ENCODE measurements at regions not wholly inside any gene's neighbourhood (a gene's known extent, or its start where the extent isn't known, plus 50 kb on each side); places are given as distances from the start of the nearest gene placed in this dataset.
A peak's percentile ranks its signal among the peaks of the same experiment; 100 is the strongest.

DNA sequence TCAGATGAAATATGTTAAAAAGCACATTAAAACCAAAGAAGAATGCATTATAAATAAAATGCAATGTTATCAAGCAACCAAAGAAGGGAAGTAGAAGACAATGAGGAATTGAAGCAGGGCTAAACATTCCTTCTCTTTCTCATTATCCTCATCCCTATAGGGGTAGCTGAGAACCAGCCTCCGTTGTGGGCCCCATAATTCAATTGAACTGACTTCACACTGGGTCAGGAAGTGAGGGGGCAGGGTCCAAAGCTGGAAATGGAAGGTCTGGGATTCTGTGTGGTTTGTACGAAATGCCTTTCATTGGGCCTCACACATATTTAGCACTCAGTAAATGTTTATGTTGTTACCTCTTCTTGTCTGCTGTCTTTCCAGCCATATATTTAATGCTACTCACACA lies 220.4 kb upstream of the CD180 start:
- no peaks in the 10 kb centered on the region for H3K27me3 ChIP-seq
- H3K27ac ChIP-seq: no peak overlapping the region
- TF ChIP-seq, protein P1, sequence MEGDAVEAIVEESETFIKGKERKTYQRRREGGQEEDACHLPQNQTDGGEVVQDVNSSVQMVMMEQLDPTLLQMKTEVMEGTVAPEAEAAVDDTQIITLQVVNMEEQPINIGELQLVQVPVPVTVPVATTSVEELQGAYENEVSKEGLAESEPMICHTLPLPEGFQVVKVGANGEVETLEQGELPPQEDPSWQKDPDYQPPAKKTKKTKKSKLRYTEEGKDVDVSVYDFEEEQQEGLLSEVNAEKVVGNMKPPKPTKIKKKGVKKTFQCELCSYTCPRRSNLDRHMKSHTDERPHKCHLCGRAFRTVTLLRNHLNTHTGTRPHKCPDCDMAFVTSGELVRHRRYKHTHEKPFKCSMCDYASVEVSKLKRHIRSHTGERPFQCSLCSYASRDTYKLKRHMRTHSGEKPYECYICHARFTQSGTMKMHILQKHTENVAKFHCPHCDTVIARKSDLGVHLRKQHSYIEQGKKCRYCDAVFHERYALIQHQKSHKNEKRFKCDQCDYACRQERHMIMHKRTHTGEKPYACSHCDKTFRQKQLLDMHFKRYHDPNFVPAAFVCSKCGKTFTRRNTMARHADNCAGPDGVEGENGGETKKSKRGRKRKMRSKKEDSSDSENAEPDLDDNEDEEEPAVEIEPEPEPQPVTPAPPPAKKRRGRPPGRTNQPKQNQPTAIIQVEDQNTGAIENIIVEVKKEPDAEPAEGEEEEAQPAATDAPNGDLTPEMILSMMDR (IDR thresholded peaks at IDR 0.05): no peak
- no peak for TF ChIP-seq POLR2A (IDR thresholded peaks at IDR 0.05)
- intact Hi-C loops (cut with DNase I): no loop called here
- H3K4me1 ChIP-seq: no peaks in the 10 kb centered on the region
- WGBS, 2 donors: 94 to 95% methylated on average over 2 of the region's 2 CpGs
- H3K9me3 ChIP-seq: no peaks in the 10 kb centered on the region
- H3K4me3 ChIP-seq (replicated peaks in 1 of 3): no peak overlapping the region
- no peak for DNase-seq
- no peaks in the 10 kb centered on the region for H3K36me3 ChIP-seq

DNA sequence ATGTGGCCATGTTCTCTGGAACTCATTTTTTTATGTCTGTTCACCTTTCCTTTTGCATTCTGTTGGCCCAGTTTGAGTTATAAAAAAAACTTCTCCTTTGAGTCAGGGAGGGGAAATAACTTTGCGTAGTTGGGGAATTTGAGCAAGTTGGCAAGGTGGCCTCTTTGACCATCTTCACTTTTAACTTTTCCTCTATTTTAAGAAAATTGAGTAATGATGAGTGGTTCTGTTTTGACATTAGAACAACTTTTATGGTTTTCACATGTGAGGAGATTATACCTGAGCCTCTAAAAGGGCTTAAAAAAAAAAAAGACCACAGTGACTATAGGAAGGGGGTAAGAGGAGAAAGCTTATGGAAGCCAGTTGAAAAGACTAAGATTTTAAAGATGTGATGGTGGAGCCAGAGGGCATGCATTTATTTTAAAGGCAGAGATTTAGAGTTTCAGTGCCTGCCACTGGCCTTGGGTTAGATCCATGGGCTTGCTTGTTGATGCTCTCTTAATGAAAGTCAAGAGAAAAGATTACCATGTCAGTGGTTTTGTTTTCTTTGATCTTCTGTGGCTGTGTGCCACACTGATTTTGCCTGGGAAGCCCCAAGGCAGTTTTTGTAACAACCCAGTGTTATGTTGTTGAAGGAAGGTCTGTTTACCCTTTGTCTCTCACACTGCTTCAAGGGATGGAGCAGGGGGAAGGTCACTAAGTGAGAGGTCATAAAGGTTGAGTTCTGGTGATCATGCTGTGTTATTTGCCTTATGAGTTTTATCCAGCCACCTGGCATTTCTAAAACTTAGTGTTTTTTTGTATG lies 219.7 kb upstream of the CD180 start:
- H3K36me3 ChIP-seq: no peaks in the 10 kb centered on the region
- intact Hi-C loops (cut with DNase I): no loop called here
- no peaks in the 10 kb centered on the region for H3K4me1 ChIP-seq
- no peak for TF ChIP-seq POLR2A (IDR thresholded peaks at IDR 0.05)
- TF ChIP-seq, protein P1 (IDR thresholded peaks at IDR 0.05): no peak
- H3K9me3 ChIP-seq: no peaks in the 10 kb centered on the region
- H3K27ac ChIP-seq: no peak overlapping the region
- 87 to 92% methylated on average over 1 of the region's 1 CpG for WGBS, 2 donors
- H3K4me3 ChIP-seq (replicated peaks in 1 of 3): no peak overlapping the region
- no peaks in the 10 kb centered on the region for H3K27me3 ChIP-seq
- DNase-seq: peak; percentile 4 to 13

DNA sequence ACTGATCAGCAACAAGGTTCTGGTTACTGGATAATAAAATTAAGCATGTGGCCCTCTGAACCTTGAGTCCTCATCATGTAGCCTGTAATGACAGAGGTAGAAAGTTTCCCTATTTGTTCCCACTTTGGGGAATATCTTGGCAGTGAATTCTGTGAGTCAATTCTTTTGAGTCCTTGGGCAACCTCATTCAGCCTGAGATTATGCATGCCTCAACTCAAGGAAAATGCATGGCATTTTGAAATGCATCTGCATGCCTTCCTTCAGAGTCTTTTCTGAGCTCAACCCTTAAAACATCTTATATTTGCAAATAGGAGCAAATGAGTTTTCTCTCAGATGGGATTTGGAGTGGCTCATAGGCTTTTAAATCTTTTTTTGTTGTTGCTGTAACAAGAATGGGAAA lies 218.1 kb upstream of the CD180 start:
- no peaks in the 10 kb centered on the region for H3K4me1 ChIP-seq
- no peaks in the 10 kb centered on the region for H3K9me3 ChIP-seq
- H3K27me3 ChIP-seq: no peaks in the 10 kb centered on the region
- no peak overlapping the region for H3K27ac ChIP-seq
- no peak for TF ChIP-seq POLR2A (IDR thresholded peaks at IDR 0.05)
- TF ChIP-seq, protein P1 (IDR thresholded peaks at IDR 0.05): no peak
- no peak for DNase-seq
- no peak overlapping the region for H3K4me3 ChIP-seq (replicated peaks in 1 of 3)
- H3K36me3 ChIP-seq: no peaks in the 10 kb centered on the region
- intact Hi-C loops (cut with DNase I): no loop called here

DNA sequence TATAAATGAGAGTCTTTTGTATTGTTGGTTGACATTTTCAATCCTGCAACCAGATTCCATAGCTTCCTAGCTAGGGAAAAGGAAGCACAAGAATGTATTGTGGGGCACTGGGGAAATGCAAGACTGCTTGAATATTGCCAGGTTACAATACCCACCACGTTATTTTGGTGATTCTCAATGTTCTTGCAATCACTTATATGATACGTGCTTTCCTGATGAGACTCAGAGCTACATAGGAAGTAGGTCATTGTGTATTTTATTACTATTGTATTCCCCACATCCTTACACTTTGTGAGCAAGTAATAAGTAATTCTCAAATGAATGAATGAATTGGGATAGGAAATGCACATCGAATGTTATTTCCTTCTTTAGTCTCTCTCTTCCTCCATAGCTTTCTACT lies 217.1 kb upstream of the CD180 start:
- no peak overlapping the region for H3K27ac ChIP-seq
- intact Hi-C loops (cut with DNase I): no loop called here
- 77 to 78% methylated on average over 3 of the region's 3 CpGs for WGBS, 2 donors
- TF ChIP-seq, protein P1 (IDR thresholded peaks at IDR 0.05): no peak
- TF ChIP-seq POLR2A (IDR thresholded peaks at IDR 0.05): no peak
- H3K9me3 ChIP-seq: no peaks in the 10 kb centered on the region
- H3K4me1 ChIP-seq: no peaks in the 10 kb centered on the region
- H3K27me3 ChIP-seq: no peaks in the 10 kb centered on the region
- DNase-seq: no peak
- no peaks in the 10 kb centered on the region for H3K36me3 ChIP-seq
- no peak overlapping the region for H3K4me3 ChIP-seq (replicated peaks in 1 of 3)

DNA sequence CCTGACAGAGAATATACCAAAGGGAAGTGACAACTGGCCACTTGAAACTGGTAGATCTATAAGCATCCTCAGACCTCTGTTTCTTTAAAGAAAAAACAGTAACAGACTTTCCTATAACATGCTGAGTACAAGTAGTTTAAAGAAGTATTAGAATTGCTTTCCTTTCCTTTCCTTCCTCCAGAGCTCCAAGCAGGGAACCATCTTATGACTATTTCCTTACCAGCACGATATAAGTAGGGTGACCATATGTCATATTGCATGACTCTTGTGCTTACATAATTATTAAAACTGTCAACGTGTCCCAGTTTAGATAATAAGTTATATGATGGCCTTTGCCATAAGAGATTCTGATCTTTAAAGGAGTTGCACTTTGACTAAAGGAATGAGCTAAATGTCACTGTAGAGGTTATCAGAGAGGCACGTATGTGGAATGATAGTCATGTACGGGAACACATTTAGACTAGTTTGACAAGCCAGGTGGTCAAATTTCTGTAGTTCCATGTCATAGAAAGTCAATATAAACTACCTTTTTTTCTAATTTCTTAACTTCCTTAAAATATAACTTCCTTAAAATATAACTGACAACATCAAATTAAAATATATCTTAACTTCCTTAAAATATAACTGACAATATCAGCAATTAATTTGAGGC lies 212.7 kb upstream of the CD180 start:
- H3K4me1 ChIP-seq: no peaks in the 10 kb centered on the region
- TF ChIP-seq, protein P1 (IDR thresholded peaks at IDR 0.05): no peak
- TF ChIP-seq POLR2A (IDR thresholded peaks at IDR 0.05): no peak
- no peaks in the 10 kb centered on the region for H3K27me3 ChIP-seq
- no peaks in the 10 kb centered on the region for H3K9me3 ChIP-seq
- H3K27ac ChIP-seq: no peak overlapping the region
- DNase-seq: no peak
- no peak overlapping the region for H3K4me3 ChIP-seq (replicated peaks in 1 of 3)
- WGBS, 2 donors: 88 to 91% methylated on average over 4 of the region's 4 CpGs
- no peaks in the 10 kb centered on the region for H3K36me3 ChIP-seq
- intact Hi-C loops (cut with DNase I): no loop called here
